K562 (cell line): ENCODE measurements at regions not wholly inside any gene's neighbourhood (a gene's known extent, or its start where the extent isn't known, plus 50 kb on each side); places are given as distances from the start of the nearest gene placed in this dataset.

Experiments used
- ARID3A ChIP-seq: IDR thresholded peaks from 2 replicates; pipeline ENCODE4 v1.6.1; 2012; ENCODE audit warnings: low read depth, low read length, improper control_type of control experiment, borderline replicate concordance
- ARNT ChIP-seq, 2 experiments: fragments of 450-650 bp; IDR thresholded peaks; 2 replicates each; pipeline ENCODE4 v1.6.1; 2016; ENCODE audit warnings: mild to moderate bottlenecking in 1 of 2
- DPF2 ChIP-seq: fragments of 450-650 bp; IDR thresholded peaks from 2 replicates; pipeline ENCODE4 v1.6.1; 2016
- GABPA ChIP-seq: fragments of 200-800 bp; sonication (Bioruptor generic); conservative IDR thresholded peaks from 2 replicates; pipeline ENCODE4 v1.6.1; 2016; ENCODE audit warnings: low read depth, missing genetic modification characterization, missing compliant biosample characterization
- HDAC3 ChIP-seq: fragments of 450-650 bp; IDR thresholded peaks from 2 replicates; pipeline ENCODE4 v1.6.1; 2018; ENCODE audit warnings: borderline replicate concordance, mild to moderate bottlenecking, moderate library complexity; ENCODE audit not compliant: partially characterized antibody
- HES1 ChIP-seq: fragments of 450-650 bp; IDR thresholded peaks from 2 replicates; pipeline ENCODE4 v1.6.1; 2016; ENCODE audit warnings: low read depth, mild to moderate bottlenecking, moderate library complexity
- IRF9 ChIP-seq: fragments of 450-650 bp; IDR thresholded peaks from 2 replicates; pipeline ENCODE4 v1.6.1; 2016; ENCODE audit warnings: missing biosample characterization, missing genetic modification characterization
- KDM5B ChIP-seq: fragments of 200-600 bp; sonication (generic); IDR thresholded peaks from 2 replicates; pipeline ENCODE4 v1.6.1; 2012; ENCODE audit warnings: low read depth, mild to moderate bottlenecking, moderate library complexity, low read length, control low read depth, inconsistent platforms; ENCODE audit not compliant: insufficient replicate concordance
- MBD1 ChIP-seq: fragments of 250-450 bp; sonication (Bioruptor Pico); IDR thresholded peaks from 2 replicates; pipeline ENCODE4 v1.8.0; 2022; ENCODE audit warnings: inconsistent platforms
- NCOA6 ChIP-seq: fragments of 450-650 bp; IDR thresholded peaks from 2 replicates; pipeline ENCODE4 v1.6.1; 2017; ENCODE audit warnings: mild to moderate bottlenecking
- NCOR1 ChIP-seq: fragments of 450-650 bp; IDR thresholded peaks from 2 replicates; pipeline ENCODE4 v1.6.1; 2016; ENCODE audit warnings: mild to moderate bottlenecking, moderate library complexity
- PHF8 ChIP-seq: fragments of 200-600 bp; sonication (generic); IDR thresholded peaks from 2 replicates; pipeline ENCODE4 v1.6.1; 2012; ENCODE audit warnings: mixed run types, mild to moderate bottlenecking, inconsistent platforms, low read length, moderate library complexity, borderline replicate concordance
- SMARCA5 ChIP-seq: fragments of 450-650 bp; IDR thresholded peaks from 2 replicates; pipeline ENCODE4 v1.6.1; 2016
- TSC22D4 ChIP-seq: fragments of 450-650 bp; IDR thresholded peaks from 2 replicates; pipeline ENCODE4 v1.6.1; 2016; ENCODE audit warnings: missing genetic modification characterization, missing biosample characterization, control low read depth
- U2AF2 ChIP-seq: fragments of 200-400 bp; formaldehyde crosslinking; optimal IDR thresholded peaks from 2 replicates; pipeline ENCODE3; 2017; ENCODE audit warnings: low read depth, mild to moderate bottlenecking, low read length
- USF1 ChIP-seq: sonication (generic); formaldehyde crosslinking; IDR thresholded peaks from 2 replicates; pipeline ENCODE4 v1.9.0; 2022; ENCODE audit warnings: mild to moderate bottlenecking, missing genetic modification reagents
- VEZF1 ChIP-seq: fragments of 200-800 bp; sonication (Bioruptor generic); IDR thresholded peaks from 2 replicates; pipeline ENCODE4 v1.6.1; 2017; ENCODE audit warnings: missing genetic modification characterization, missing compliant biosample characterization
- ZNF395 ChIP-seq: fragments of 200-800 bp; sonication (Bioruptor generic); IDR thresholded peaks from 2 replicates; pipeline ENCODE4 v1.6.1; 2017; ENCODE audit warnings: missing genetic modification characterization, missing compliant biosample characterization
- ZNF57 ChIP-seq: fragments of 450-650 bp; formaldehyde crosslinking; IDR thresholded peaks from 2 replicates; pipeline ENCODE4 v1.4.0; 2020; ENCODE audit warnings: mild to moderate bottlenecking, moderate library complexity
- ZNF77 ChIP-seq: fragments of 250-450 bp; sonication (Bioruptor Pico); IDR thresholded peaks from 2 replicates; pipeline ENCODE4 v1.5.0; 2020

GRCh38 chr2:157934684-157935377 lies 58.7 kb upstream of the ACVR1 start (continued):
- TF ChIP-seq IRF9 (tag) (no peak), PHF8 (no peak), ARNT (IDR thresholded peaks at IDR 0.05) (no peak), TSC22D4 (tag) (no peak), ZNF77 (CRISPR knock-in tag) (no peak), ZNF395 (no peak), GABPA (tag) (0 out of 2 replicates have a peak, but pooled peaks have one; percentile 14), KDM5B (no peak), VEZF1 (no peak), USF1 (CRISPR knock-in tag) (no peak), ZNF57 (no peak), NCOA6 (no peak), NCOR1 (0 out of 2 replicates have a peak, but pooled peaks have one; percentile 14), U2AF2 (no peak), DPF2 (peak; percentile 74), SMARCA5 (no peak), HES1 (no peak), MBD1 (no peak), ARID3A (0 out of 2 replicates have a peak, but pooled peaks have one; percentile 37), HDAC3 (no peak)
